ENCODE measurements at regions not wholly inside any gene's neighbourhood (a gene's known extent, or its start where the extent isn't known, plus 50 kb on each side); places are given as distances from the start of the nearest gene placed in this dataset.

DNA sequence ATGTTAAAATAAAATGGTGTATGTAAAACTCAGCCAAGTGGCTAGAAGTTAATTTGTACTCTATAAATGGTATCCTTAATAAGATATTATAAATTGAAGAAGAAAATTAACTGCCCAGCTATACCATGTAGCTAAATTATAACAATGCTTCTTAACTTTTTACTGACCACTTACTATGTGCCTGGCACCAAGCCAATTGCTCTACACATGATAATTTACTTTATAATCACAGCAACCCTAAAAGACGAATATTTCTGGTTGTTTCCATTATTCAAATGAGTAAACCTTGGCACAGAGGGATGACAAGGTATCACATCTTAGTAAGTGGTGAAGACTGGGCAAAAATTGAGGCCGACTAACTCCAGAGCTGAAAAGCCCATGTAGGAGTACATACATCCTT lies 1506.6 kb downstream of the PCDH7 start:
- TF ChIP-seq, protein P1, sequence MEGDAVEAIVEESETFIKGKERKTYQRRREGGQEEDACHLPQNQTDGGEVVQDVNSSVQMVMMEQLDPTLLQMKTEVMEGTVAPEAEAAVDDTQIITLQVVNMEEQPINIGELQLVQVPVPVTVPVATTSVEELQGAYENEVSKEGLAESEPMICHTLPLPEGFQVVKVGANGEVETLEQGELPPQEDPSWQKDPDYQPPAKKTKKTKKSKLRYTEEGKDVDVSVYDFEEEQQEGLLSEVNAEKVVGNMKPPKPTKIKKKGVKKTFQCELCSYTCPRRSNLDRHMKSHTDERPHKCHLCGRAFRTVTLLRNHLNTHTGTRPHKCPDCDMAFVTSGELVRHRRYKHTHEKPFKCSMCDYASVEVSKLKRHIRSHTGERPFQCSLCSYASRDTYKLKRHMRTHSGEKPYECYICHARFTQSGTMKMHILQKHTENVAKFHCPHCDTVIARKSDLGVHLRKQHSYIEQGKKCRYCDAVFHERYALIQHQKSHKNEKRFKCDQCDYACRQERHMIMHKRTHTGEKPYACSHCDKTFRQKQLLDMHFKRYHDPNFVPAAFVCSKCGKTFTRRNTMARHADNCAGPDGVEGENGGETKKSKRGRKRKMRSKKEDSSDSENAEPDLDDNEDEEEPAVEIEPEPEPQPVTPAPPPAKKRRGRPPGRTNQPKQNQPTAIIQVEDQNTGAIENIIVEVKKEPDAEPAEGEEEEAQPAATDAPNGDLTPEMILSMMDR (IDR thresholded peaks at IDR 0.05; ENCODE audit: low read depth, low read length): no peak
- H3K36me3 ChIP-seq: no peaks in the 10 kb centered on the region

DNA sequence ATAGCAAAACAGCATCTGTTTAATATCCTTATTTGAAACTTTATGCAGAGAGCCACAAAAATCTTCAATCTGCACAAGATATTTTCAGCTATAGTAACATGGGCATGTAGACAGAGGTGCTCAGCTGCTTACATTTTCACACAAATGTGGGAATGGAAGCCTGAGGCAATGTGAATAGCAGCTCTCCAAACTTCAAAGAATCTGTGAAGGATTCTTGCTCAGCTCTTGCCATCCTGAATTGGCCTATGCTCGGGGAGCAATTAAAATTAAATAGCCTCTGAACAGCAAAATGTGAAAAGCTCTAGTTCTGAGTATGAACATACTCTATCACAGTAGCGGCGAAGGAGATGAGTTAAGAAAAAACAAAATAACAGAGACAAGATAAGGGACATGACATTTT lies 1523.8 kb downstream of the PCDH7 start:
- H3K27me3 ChIP-seq: no peaks in the 10 kb centered on the region

More for the DNA sequence above, 1506.6 kb downstream of the PCDH7 start:
- Histone ChIP-seq H3K4me3 (ENCODE audit: low read depth, low read length) (no peak overlapping the region), H3K4me1 (no peaks in the 10 kb centered on the region), H3K27me3 (no peaks in the 10 kb centered on the region), H3K9me3 (no peaks in the 10 kb centered on the region)
- DNase-seq: no peak

DNA sequence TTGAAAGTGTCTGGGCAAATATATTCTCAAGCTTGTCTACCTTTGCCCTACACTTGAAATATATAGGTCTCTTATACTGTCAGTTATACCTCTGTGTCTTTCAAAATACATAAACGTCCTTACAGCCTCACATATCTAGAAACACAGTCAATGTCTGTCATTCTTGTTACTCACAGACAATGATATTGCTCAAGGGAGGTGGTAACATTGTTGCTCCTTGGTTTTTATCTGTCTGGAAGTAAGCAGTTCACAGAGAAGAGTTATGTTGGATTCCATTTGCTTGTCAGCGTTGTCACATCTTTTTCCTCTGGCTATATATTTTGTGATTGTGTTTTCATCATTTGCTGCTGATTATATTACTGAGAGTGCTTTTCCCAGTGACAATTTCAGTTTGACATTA lies 1528.9 kb downstream of the PCDH7 start:
- Histone ChIP-seq H3K4me1 (no peaks in the 10 kb centered on the region), H3K9me3 (no peaks in the 10 kb centered on the region), H3K27me3 (no peaks in the 10 kb centered on the region), H3K36me3 (no peaks in the 10 kb centered on the region), H3K4me3 (ENCODE audit: low read depth, low read length) (no peak overlapping the region)
- TF ChIP-seq, protein P1 (IDR thresholded peaks at IDR 0.05; ENCODE audit: low read depth, low read length): no peak
- DNase-seq: no peak

More for the DNA sequence above, 1523.8 kb downstream of the PCDH7 start:
- Histone ChIP-seq H3K4me3 (ENCODE audit: low read depth, low read length) (no peak overlapping the region), H3K9me3 (no peaks in the 10 kb centered on the region), H3K36me3 (no peaks in the 10 kb centered on the region), H3K4me1 (no peaks in the 10 kb centered on the region)
- no peak for DNase-seq
- TF ChIP-seq, protein P1 (IDR thresholded peaks at IDR 0.05; ENCODE audit: low read depth, low read length): no peak

DNA sequence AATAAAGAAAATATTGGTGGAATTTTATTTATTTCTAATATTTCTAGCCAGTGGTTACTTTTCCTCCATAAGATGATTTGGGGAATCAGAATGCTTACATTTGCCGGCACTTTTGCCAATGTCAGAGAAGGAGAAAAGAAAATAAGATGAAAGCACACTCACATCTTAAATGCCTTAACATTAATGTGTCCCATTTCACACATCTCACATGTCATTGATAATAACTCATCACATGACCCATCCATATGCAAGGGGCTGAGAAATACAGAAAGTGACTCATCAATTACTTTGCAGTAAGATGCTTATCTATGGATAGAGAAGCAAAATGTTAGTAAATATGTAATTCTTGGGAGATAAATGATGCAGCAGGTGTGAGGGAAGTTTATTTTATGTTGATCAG lies 1531.0 kb downstream of the PCDH7 start:
- no peaks in the 10 kb centered on the region for H3K9me3 ChIP-seq
- TF ChIP-seq, protein P1 (IDR thresholded peaks at IDR 0.05; ENCODE audit: low read depth, low read length): no peak
- H3K36me3 ChIP-seq: no peaks in the 10 kb centered on the region
- DNase-seq: no peak
- H3K4me1 ChIP-seq: no peaks in the 10 kb centered on the region
- no peaks in the 10 kb centered on the region for H3K27me3 ChIP-seq
- H3K4me3 ChIP-seq (ENCODE audit: low read depth, low read length): no peak overlapping the region

DNA sequence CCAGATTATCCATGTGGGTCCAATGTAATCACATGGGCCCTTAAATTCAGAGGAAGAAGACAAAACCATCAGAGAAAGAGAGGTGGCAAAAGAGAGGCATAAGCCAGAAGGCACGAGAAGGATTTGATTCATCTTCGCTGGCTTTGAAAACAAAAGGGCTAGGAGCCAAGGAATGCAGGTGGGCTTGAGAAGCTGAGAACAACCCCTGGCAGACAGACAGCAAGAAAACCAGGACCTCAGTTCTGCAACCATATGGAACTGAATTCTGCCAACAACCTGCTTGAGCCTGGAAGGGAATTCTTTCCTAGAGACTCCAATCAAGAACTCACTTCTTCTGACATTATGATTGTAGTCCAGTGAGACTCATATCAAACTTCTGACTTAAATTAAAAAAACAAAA lies 1531.8 kb downstream of the PCDH7 start:
- DNase-seq: no peak
- TF ChIP-seq, protein P1 (IDR thresholded peaks at IDR 0.05; ENCODE audit: low read depth, low read length): no peak
- Histone ChIP-seq H3K27me3 (no peaks in the 10 kb centered on the region), H3K4me3 (ENCODE audit: low read depth, low read length) (no peak overlapping the region), H3K36me3 (no peaks in the 10 kb centered on the region), H3K4me1 (no peaks in the 10 kb centered on the region), H3K9me3 (no peaks in the 10 kb centered on the region)

DNA sequence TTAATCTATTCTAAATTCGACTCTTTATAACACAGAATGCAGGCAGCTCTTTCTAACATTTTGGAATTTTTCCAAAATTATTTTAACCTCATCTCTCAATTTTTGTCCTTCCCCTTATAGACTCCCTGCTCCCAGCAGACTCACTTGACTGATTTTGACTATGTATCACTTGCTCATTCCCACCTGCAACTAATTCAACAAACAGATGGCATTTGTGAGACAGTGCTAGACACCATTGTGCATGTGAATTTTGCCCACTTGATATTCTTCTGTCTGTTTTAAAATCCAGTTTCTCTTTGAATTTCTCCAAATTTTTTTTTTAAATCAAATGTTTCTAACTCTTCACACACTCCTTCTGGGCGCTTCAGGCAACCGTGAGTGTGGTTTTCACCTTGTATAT lies 1534.0 kb downstream of the PCDH7 start:
- TF ChIP-seq, protein P1 (IDR thresholded peaks at IDR 0.05; ENCODE audit: low read depth, low read length): no peak

More for the DNA sequence above, 1534.0 kb downstream of the PCDH7 start:
- DNase-seq: no peak
- no peaks in the 10 kb centered on the region for H3K27me3 ChIP-seq
- H3K9me3 ChIP-seq: no peaks in the 10 kb centered on the region
- H3K4me3 ChIP-seq (ENCODE audit: low read depth, low read length): no peak overlapping the region
- no peaks in the 10 kb centered on the region for H3K36me3 ChIP-seq
- no peaks in the 10 kb centered on the region for H3K4me1 ChIP-seq

Measured in BE2C (cell line).